Right kidney (tissue), 1 donor: ENCODE measurements at regions not wholly inside any gene's neighbourhood (a gene's known extent, or its start where the extent isn't known, plus 50 kb on each side); places are given as distances from the start of the nearest gene placed in this dataset.

Source experiments
- DNase-seq: peaks from one replicate; pipeline ENCODE4 v3.0.0-alpha.2; 2016

GRCh38 chr3:43953814-43954692 lies 263.3 kb downstream of the ABHD5 start:
- DNase-seq: no peak

GRCh38 chr3:43956945-43957344 lies 266.2 kb downstream of the ABHD5 start:
- DNase-seq: no peak

GRCh38 chr3:43957553-43957952 lies 266.8 kb downstream of the ABHD5 start:
- DNase-seq: no peak

- no peak for DNase-seq
These were observed 267.4 kb downstream of the ABHD5 start for GRCh38 chr3:43958005-43958770.

- DNase-seq: no peak
These were observed 268.2 kb downstream of the ABHD5 start for GRCh38 chr3:43958973-43959372.

GRCh38 chr3:43959498-43960447 lies 269.0 kb downstream of the ABHD5 start:
- no peak for DNase-seq

GRCh38 chr3:43960448-43960840 lies 269.7 kb downstream of the ABHD5 start:
- DNase-seq: no peak

GRCh38 chr3:43962043-43962442 lies 271.3 kb downstream of the ABHD5 start:
- DNase-seq: no peak

GRCh38 chr3:43963208-43963607 lies 272.5 kb downstream of the ABHD5 start:
- DNase-seq: no peak

- DNase-seq: no peak
These were observed 273.9 kb downstream of the ABHD5 start for GRCh38 chr3:43964640-43965039.

- DNase-seq: no peak
These were observed 274.9 kb downstream of the ABHD5 start for GRCh38 chr3:43965656-43966055.

GRCh38 chr3:43966126-43966525 lies 275.4 kb downstream of the ABHD5 start:
- DNase-seq: no peak

- DNase-seq: no peak
These were observed 275.2 kb upstream of the TOPAZ1 start for GRCh38 chr3:43966530-43966929.

GRCh38 chr3:43968465-43968864 lies 273.2 kb upstream of the TOPAZ1 start:
- DNase-seq: no peak

GRCh38 chr3:43969944-43970343 lies 271.7 kb upstream of the TOPAZ1 start:
- no peak for DNase-seq

GRCh38 chr3:43970351-43970750 lies 271.3 kb upstream of the TOPAZ1 start:
- no peak for DNase-seq

- DNase-seq: no peak
These were observed 270.8 kb upstream of the TOPAZ1 start for GRCh38 chr3:43970920-43971319.

- no peak for DNase-seq
These were observed 270.2 kb upstream of the TOPAZ1 start for GRCh38 chr3:43971486-43971885.

- DNase-seq: no peak
These were observed 263.0 kb upstream of the TOPAZ1 start for GRCh38 chr3:43978708-43979107.

- no peak for DNase-seq
These were observed 262.0 kb upstream of the TOPAZ1 start for GRCh38 chr3:43979645-43980044.

- peak; percentile 73 for DNase-seq
These were observed 246.8 kb upstream of the TOPAZ1 start for GRCh38 chr3:43994657-43995546.
